RWPE2 (cell line): ENCODE measurements at regions not wholly inside any gene's neighbourhood (a gene's known extent, or its start where the extent isn't known, plus 50 kb on each side); places are given as distances from the start of the nearest gene placed in this dataset.

Experiments
- ATAC-seq: fragments of 200-7000 bp; cut with Tn5 transposase; 3 replicates; pipeline ENCODE4 v1.9.1; 2021; ENCODE audit warnings: low read depth
- DNase-seq: peaks from one replicate; pipeline ENCODE4 v3.0.0-alpha.2; 2020; ENCODE audit warnings: low spot score
- H3K27ac ChIP-seq: fragments of 450-650 bp; 2 replicates; pipeline ENCODE4 v1.5.1; 2017; ENCODE audit warnings: mild to moderate bottlenecking; ENCODE audit not compliant: poor library complexity, severe bottlenecking
- H3K27me3 ChIP-seq: fragments of 250-450 bp; sonication (Bioruptor Pico); 2 replicates; pipeline ENCODE4 v1.5.1; 2021; ENCODE audit warnings: mild to moderate bottlenecking, moderate library complexity; ENCODE audit not compliant: insufficient read depth, poor library complexity, severe bottlenecking
- H3K36me3 ChIP-seq: fragments of 250-450 bp; sonication (Bioruptor Pico); 2 replicates; pipeline ENCODE4 v1.5.1; 2020; ENCODE audit warnings: low read depth, mild to moderate bottlenecking, moderate library complexity
- H3K4me1 ChIP-seq: fragments of 250-450 bp; sonication (Bioruptor Pico); 2 replicates; pipeline ENCODE4 v1.5.1; 2021; ENCODE audit warnings: mild to moderate bottlenecking, moderate library complexity; ENCODE audit not compliant: insufficient read depth, poor library complexity, severe bottlenecking
- H3K4me3 ChIP-seq: fragments of 250-450 bp; sonication (Bioruptor Pico); 2 replicates; pipeline ENCODE4 v1.5.1; 2021; ENCODE audit warnings: mild to moderate bottlenecking, moderate library complexity; ENCODE audit not compliant: severe bottlenecking
- H3K9me3 ChIP-seq: fragments of 250-450 bp; sonication (Bioruptor Pico); 2 replicates; pipeline ENCODE4 v1.5.1; 2021; ENCODE audit warnings: mild to moderate bottlenecking, moderate library complexity; ENCODE audit not compliant: severe bottlenecking
- CTCF ChIP-seq: fragments of 450-650 bp; IDR thresholded peaks from one replicate; pipeline ENCODE4 v1.5.1; 2017; ENCODE audit warnings: mild to moderate bottlenecking, moderate library complexity; ENCODE audit not compliant: poor library complexity, severe bottlenecking

- no peak for DNase-seq
These were observed 109.8 kb upstream of the FAM20A start for GRCh38 chr17:68710976-68711375.

GRCh38 chr17:68710035-68710780, 109.0 kb upstream of the FAM20A start:
- DNase-seq = no peak
- Histone ChIP-seq H3K4me3 (no peak overlapping the region), H3K4me1 (no peaks in the 10 kb centered on the region), H3K27me3 (no peaks in the 10 kb centered on the region), H3K36me3 (no peaks in the 10 kb centered on the region), H3K27ac (no peak overlapping the region), H3K9me3 (no peaks in the 10 kb centered on the region)
- TF ChIP-seq CTCF = no peak
- no peak for ATAC-seq

More at GRCh38 chr17:68710976-68711375, 109.8 kb upstream of the FAM20A start:
- ATAC-seq = no peak
- Histone ChIP-seq H3K4me3 (no peak overlapping the region), H3K27me3 (no peaks in the 10 kb centered on the region), H3K9me3 (no peaks in the 10 kb centered on the region), H3K36me3 (no peaks in the 10 kb centered on the region), H3K4me1 (no peaks in the 10 kb centered on the region), H3K27ac (no peak overlapping the region)
- TF ChIP-seq CTCF = no peak

DNA sequence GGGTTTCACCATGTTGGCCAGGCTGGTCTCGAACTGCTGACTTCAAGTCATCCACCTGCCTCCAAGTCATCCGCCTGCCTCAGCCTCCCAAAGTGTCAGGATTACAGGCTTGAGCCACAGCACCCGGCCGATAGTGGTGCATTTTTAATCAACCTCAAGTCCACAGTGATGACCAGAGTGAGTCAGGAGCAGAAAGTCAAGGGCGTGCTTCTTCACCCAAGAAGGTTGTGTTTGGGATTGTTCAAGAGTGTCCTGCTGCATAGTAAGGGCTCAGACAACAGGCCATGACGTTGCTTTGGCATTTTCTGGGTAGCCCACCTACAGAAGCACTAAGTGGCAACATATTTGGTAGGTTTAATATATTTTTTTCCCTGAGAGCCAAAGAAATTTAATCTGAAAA, 108.3 kb upstream of the FAM20A start:
- Histone ChIP-seq H3K27ac (no peak overlapping the region), H3K27me3 (no peaks in the 10 kb centered on the region), H3K36me3 (no peaks in the 10 kb centered on the region), H3K4me3 (no peak overlapping the region), H3K9me3 (no peaks in the 10 kb centered on the region), H3K4me1 (no peaks in the 10 kb centered on the region)
- DNase-seq (no peak), ATAC-seq (no peak)
- TF ChIP-seq CTCF = no peak

DNA sequence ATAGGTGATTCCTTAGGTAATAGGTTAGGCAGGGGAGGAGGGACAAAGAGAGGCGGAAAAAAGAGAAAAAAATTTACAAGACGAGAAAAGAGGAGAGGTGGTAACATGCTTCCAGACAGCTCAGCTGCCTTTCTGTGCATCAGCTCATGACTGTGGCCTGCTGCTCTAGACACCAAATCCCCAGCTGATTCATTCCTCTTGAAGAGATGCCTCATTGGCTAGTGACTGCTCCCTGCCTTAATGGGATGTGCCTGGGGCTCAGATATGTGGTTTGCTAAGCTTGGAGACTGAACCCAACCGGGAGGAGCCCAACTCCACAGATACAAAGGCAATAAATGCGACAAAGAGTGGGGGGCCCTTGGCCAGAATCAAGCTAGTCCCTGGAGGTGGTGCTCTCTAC, 105.9 kb upstream of the FAM20A start:
- no peak for DNase-seq
- no peak overlapping the region for H3K4me3 ChIP-seq
- no peaks in the 10 kb centered on the region for H3K27me3 ChIP-seq
- H3K9me3 ChIP-seq = no peaks in the 10 kb centered on the region
- no peak overlapping the region for H3K27ac ChIP-seq
- peak; percentile 44; the same call in 2 of the 3 replicates for ATAC-seq
- TF ChIP-seq CTCF = no peak
- H3K4me1 ChIP-seq = no peaks in the 10 kb centered on the region
- H3K36me3 ChIP-seq = no peaks in the 10 kb centered on the region

- Histone ChIP-seq H3K27me3 (no peaks in the 10 kb centered on the region), H3K27ac (no peak overlapping the region), H3K9me3 (no peaks in the 10 kb centered on the region), H3K4me1 (no peaks in the 10 kb centered on the region), H3K36me3 (no peaks in the 10 kb centered on the region), H3K4me3 (no peak overlapping the region)
- no peak for DNase-seq
- no peak for ATAC-seq
- no peak for TF ChIP-seq CTCF
These were observed 105.3 kb upstream of the FAM20A start for GRCh38 chr17:68706356-68706920.
